ENCODE measurements at regions not wholly inside any gene's neighbourhood (a gene's known extent, or its start where the extent isn't known, plus 50 kb on each side); places are given as distances from the start of the nearest gene placed in this dataset.

DNA sequence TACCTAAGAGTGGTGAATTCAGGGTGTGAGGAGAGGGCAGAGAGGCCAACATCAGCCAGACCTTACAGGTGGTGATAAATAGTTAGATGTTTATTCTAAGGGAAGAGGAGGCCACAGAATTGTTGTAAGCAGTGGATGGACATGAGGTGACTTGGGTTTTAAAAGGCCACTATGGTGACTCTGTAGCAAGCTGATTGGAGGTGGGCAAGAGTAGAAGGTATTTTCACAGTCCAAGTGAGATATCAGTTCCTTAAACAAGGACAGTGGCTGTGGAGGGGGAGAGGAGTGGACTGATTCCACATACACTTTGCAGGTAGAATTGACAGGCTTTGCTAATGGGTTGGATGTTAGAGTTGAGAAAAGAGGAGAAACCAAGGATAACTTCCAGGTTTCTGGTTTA lies 60.8 kb upstream of the CLDN14 start:
- H3K4me3 ChIP-seq (ENCODE audit: low read length) = no peak overlapping the region
- H3K36me3 ChIP-seq (ENCODE audit: control insufficient read depth, low read length) = no peaks in the 10 kb centered on the region
- H3K27me3 ChIP-seq (ENCODE audit: control insufficient read depth, low read length) = peaks cover 45% of the 10 kb centered on the region
- no peaks in the 10 kb centered on the region for H3F3A ChIP-seq (ENCODE audit: control insufficient read depth, insufficient read depth)
- TF ChIP-seq CTCF (IDR thresholded peaks at IDR 0.05; ENCODE audit: low read depth, low read length, poor library complexity, severe bottlenecking) = no peak
- H3K27ac ChIP-seq (ENCODE audit: low read depth, low read length) = no peak overlapping the region
- H3K4me2 ChIP-seq (ENCODE audit: low read length) = no peak overlapping the region
- H3K79me2 ChIP-seq (ENCODE audit: control insufficient read depth, low read length) = no peaks in the 10 kb centered on the region
- no peaks in the 10 kb centered on the region for H4K20me1 ChIP-seq (ENCODE audit: control insufficient read depth, insufficient read depth, low read depth, low read length)
- no peaks in the 10 kb centered on the region for H3K9me2 ChIP-seq (replicated peaks; ENCODE audit: control insufficient read depth, low read length)
- H3K9me3 ChIP-seq (ENCODE audit: control insufficient read depth, insufficient read depth, low read length) = no peaks in the 10 kb centered on the region
- no peaks in the 10 kb centered on the region for H3K4me1 ChIP-seq (ENCODE audit: control insufficient read depth, low read length)

DNA sequence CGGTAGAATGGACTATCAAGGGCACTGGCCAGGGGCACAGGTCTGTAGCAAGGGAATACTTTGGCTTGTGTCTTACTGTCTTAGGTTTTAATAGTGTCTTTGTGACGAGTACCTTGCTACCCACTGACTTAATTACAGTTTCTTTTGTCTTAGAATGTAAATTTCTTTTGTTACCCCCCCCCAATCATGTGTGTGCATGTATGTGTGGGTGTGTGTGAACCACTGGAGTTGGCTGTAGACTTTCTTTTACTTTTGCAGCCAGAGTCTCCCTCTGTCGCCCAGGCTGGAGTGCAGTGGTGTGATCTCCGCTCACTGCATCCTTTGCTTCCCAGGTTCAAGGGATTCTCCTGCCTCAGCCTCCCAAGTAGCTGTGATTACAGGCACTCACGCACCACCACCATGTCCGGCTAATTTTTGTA lies 61.8 kb upstream of the CLDN14 start:
- Histone ChIP-seq H3K9me3 (ENCODE audit: control insufficient read depth, insufficient read depth, low read length) (no peaks in the 10 kb centered on the region), H3K9me2 (replicated peaks; ENCODE audit: control insufficient read depth, low read length) (no peaks in the 10 kb centered on the region), H3K4me3 (ENCODE audit: low read length) (no peak overlapping the region), H3K27me3 (ENCODE audit: control insufficient read depth, low read length) (peaks cover 47% of the 10 kb centered on the region), H3K4me2 (ENCODE audit: low read length) (no peak overlapping the region), H3K4me1 (ENCODE audit: control insufficient read depth, low read length) (no peaks in the 10 kb centered on the region), H3K36me3 (ENCODE audit: control insufficient read depth, low read length) (no peaks in the 10 kb centered on the region), H4K20me1 (ENCODE audit: control insufficient read depth, insufficient read depth, low read depth, low read length) (no peaks in the 10 kb centered on the region), H3K27ac (ENCODE audit: low read depth, low read length) (no peak overlapping the region), H3F3A (ENCODE audit: control insufficient read depth, insufficient read depth) (no peaks in the 10 kb centered on the region), H3K79me2 (ENCODE audit: control insufficient read depth, low read length) (no peaks in the 10 kb centered on the region)
- no peak for TF ChIP-seq EZH2phosphoT487 (IDR thresholded peaks at IDR 0.05; ENCODE audit: borderline replicate concordance, low read length)
- TF ChIP-seq CTCF (IDR thresholded peaks at IDR 0.05; ENCODE audit: low read depth, low read length, poor library complexity, severe bottlenecking) = no peak

- Histone ChIP-seq H3K9me2 (replicated peaks; ENCODE audit: control insufficient read depth, low read length) (no peaks in the 10 kb centered on the region), H3K4me1 (ENCODE audit: control insufficient read depth, low read length) (no peaks in the 10 kb centered on the region), H3K36me3 (ENCODE audit: control insufficient read depth, low read length) (no peaks in the 10 kb centered on the region), H3K4me2 (ENCODE audit: low read length) (no peak overlapping the region), H3K27me3 (ENCODE audit: control insufficient read depth, low read length) (peaks cover 47% of the 10 kb centered on the region), H3K9me3 (ENCODE audit: control insufficient read depth, insufficient read depth, low read length) (no peaks in the 10 kb centered on the region), H3K79me2 (ENCODE audit: control insufficient read depth, low read length) (no peaks in the 10 kb centered on the region), H4K20me1 (ENCODE audit: control insufficient read depth, insufficient read depth, low read depth, low read length) (no peaks in the 10 kb centered on the region), H3F3A (ENCODE audit: control insufficient read depth, insufficient read depth) (no peaks in the 10 kb centered on the region), H3K27ac (ENCODE audit: low read depth, low read length) (no peak overlapping the region), H3K4me3 (ENCODE audit: low read length) (no peak overlapping the region)
- TF ChIP-seq CTCF (IDR thresholded peaks at IDR 0.05; ENCODE audit: low read depth, low read length, poor library complexity, severe bottlenecking) (no peak), EZH2phosphoT487 (IDR thresholded peaks at IDR 0.05; ENCODE audit: borderline replicate concordance, low read length) (no peak; the same call in 1 of the 2 replicates)
Measured at GRCh38 chr21:36542312-36543101, 62.6 kb upstream of the CLDN14 start.
